ENCODE measurements at regions not wholly inside any gene's neighbourhood (a gene's known extent, or its start where the extent isn't known, plus 50 kb on each side); places are given as distances from the start of the nearest gene placed in this dataset.
A peak's percentile ranks its signal among the peaks of the same experiment; 100 is the strongest.

- no peak overlapping the region for H3K27ac ChIP-seq
- H3K9me3 ChIP-seq, result no peaks in the 10 kb centered on the region
- no peaks in the 10 kb centered on the region for H3K4me1 ChIP-seq
- DNase-seq, result no peak
- H3K4me3 ChIP-seq (replicated peaks in 1 of 3), result no peak overlapping the region
- 75 to 77% methylated on average over 6 of the region's 6 CpGs for WGBS, 2 donors
- H3K27me3 ChIP-seq, result no peaks in the 10 kb centered on the region
- TF ChIP-seq CTCF (IDR thresholded peaks at IDR 0.05) (no peak), POLR2A (IDR thresholded peaks at IDR 0.05) (no peak)
- intact Hi-C loops (cut with DNase I), result no loop called here
- no peaks in the 10 kb centered on the region for H3K36me3 ChIP-seq
Observed at GRCh38 chr17:56038131-56038530, 115.1 kb upstream of the ANKFN1 start.

GRCh38 chr17:56045872-56046271, 107.4 kb upstream of the ANKFN1 start:
- intact Hi-C loops (cut with DNase I), result no loop called here
- no peaks in the 10 kb centered on the region for H3K9me3 ChIP-seq
- no peak overlapping the region for H3K27ac ChIP-seq
- WGBS, 2 donors, result 56 to 63% methylated on average over 9 of the region's 9 CpGs
- H3K36me3 ChIP-seq, result no peaks in the 10 kb centered on the region
- no peak for DNase-seq
- no peak for TF ChIP-seq POLR2A (IDR thresholded peaks at IDR 0.05)
- TF ChIP-seq CTCF (IDR thresholded peaks at IDR 0.05), result no peak
- no peaks in the 10 kb centered on the region for H3K27me3 ChIP-seq
- no peak overlapping the region for H3K4me3 ChIP-seq (replicated peaks in 1 of 3)
- H3K4me1 ChIP-seq, result no peaks in the 10 kb centered on the region

- Histone ChIP-seq H3K36me3 (no peaks in the 10 kb centered on the region), H3K27me3 (no peaks in the 10 kb centered on the region)
- 12 to 27% methylated on average over 5 of the region's 5 CpGs for WGBS, 2 donors
Observed at GRCh38 chr17:56047331-56047730, 105.9 kb upstream of the ANKFN1 start.

GRCh38 chr17:56057869-56058268, 95.4 kb upstream of the ANKFN1 start:
- TF ChIP-seq POLR2A (IDR thresholded peaks at IDR 0.05) (no peak), CTCF (IDR thresholded peaks at IDR 0.05) (no peak)
- 93 to 99% methylated on average over 3 of the region's 3 CpGs for WGBS, 2 donors

More at GRCh38 chr17:56047331-56047730, 105.9 kb upstream of the ANKFN1 start:
- H3K27ac ChIP-seq, result no peak overlapping the region
- no peaks in the 10 kb centered on the region for H3K9me3 ChIP-seq
- TF ChIP-seq POLR2A (IDR thresholded peaks at IDR 0.05), result no peak
- H3K4me3 ChIP-seq (replicated peaks in 1 of 3), result no peak overlapping the region
- H3K4me1 ChIP-seq, result no peaks in the 10 kb centered on the region
- DNase-seq, result peak; percentile 24 to 53
- intact Hi-C loops (cut with DNase I), result no loop called here

GRCh38 chr17:56064506-56064905, 88.8 kb upstream of the ANKFN1 start:
- no peak overlapping the region for H3K4me3 ChIP-seq (replicated peaks in 1 of 3)
- WGBS, 2 donors, result 63 to 64% methylated on average over 5 of the region's 7 CpGs
- DNase-seq, result no peak

More at GRCh38 chr17:56057869-56058268, 95.4 kb upstream of the ANKFN1 start:
- Histone ChIP-seq H3K9me3 (no peaks in the 10 kb centered on the region), H3K27ac (no peak overlapping the region), H3K36me3 (no peaks in the 10 kb centered on the region), H3K4me1 (no peaks in the 10 kb centered on the region), H3K27me3 (no peaks in the 10 kb centered on the region), H3K4me3 (replicated peaks in 1 of 3) (no peak overlapping the region)
- intact Hi-C loops (cut with DNase I), result no loop called here
- no peak for DNase-seq

More at GRCh38 chr17:56064506-56064905, 88.8 kb upstream of the ANKFN1 start:
- TF ChIP-seq CTCF (IDR thresholded peaks at IDR 0.05), result no peak
- TF ChIP-seq POLR2A (IDR thresholded peaks at IDR 0.05), result no peak
- intact Hi-C loops (cut with DNase I), result no loop called here
- no peaks in the 10 kb centered on the region for H3K9me3 ChIP-seq
- H3K36me3 ChIP-seq, result no peaks in the 10 kb centered on the region
- no peaks in the 10 kb centered on the region for H3K4me1 ChIP-seq
- no peak overlapping the region for H3K27ac ChIP-seq
- no peaks in the 10 kb centered on the region for H3K27me3 ChIP-seq
